Choroid plexus epithelial cell (primary cell): ENCODE measurements at regions not wholly inside any gene's neighbourhood (a gene's known extent, or its start where the extent isn't known, plus 50 kb on each side); places are given as distances from the start of the nearest gene placed in this dataset.

Experiments used
- DNase-seq: peaks from one replicate; pipeline ENCODE4 v3.0.0-alpha.2; 2010; ENCODE audit warnings: low read depth
- H3K4me3 ChIP-seq: 2 replicates; pipeline ENCODE4 v1.5.1; 2011; ENCODE audit warnings: low read depth, mild to moderate bottlenecking, control low read depth, low read length, moderate library complexity
- CTCF ChIP-seq: conservative IDR thresholded peaks from 2 replicates; pipeline ENCODE4 v1.5.1; 2011; ENCODE audit warnings: low read depth, mild to moderate bottlenecking, control low read depth, inconsistent platforms, low read length, moderate library complexity

- no peak for TF ChIP-seq CTCF
- DNase-seq: no peak
- H3K4me3 ChIP-seq: no peak overlapping the region
Measured at GRCh38 chr15:70195171-70195570, 97.5 kb upstream of the TLE3 start.

DNA sequence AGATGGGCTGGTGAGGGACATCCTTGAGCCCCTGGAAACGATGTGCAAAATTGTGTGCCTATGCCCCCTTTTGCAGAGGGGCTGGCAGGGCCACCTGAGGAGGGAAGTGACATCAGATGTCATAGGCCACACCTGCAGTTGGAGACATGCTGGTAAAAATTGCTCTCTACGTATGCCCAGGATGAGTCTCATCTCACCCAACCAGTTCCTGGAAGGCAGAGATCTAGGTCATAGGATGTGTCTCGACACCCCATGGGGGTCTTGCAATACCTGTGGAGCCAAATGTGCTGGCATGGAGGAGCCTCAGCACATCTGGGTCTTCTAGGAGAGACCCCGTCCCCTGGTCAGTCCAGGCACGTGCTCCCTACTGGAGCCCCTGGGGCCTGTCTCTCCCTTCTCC lies 96.5 kb upstream of the TLE3 start:
- TF ChIP-seq CTCF: no peak
- no peak overlapping the region for H3K4me3 ChIP-seq
- no peak for DNase-seq

GRCh38 chr15:70193734-70194133 lies 96.0 kb upstream of the TLE3 start:
- no peak overlapping the region for H3K4me3 ChIP-seq
- DNase-seq: no peak
- no peak for TF ChIP-seq CTCF

DNA sequence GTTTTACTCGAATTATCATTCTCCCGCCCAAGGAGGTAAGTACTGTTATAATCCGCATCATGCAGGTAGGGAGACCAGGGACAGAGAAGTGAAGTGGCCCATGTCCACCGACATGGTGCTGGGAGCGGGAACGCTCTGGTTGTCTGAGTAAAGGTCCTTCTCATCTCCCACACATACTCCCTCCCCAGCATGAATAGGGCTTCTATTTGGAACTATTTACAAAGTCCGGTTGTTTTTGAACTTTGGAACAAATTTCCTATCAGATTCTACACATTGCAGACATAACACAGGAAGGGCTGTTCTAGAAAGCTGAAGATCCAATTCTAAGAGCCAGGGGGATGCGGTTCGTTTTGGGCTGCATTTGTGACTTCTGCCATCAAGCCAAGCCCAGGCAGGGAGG lies 94.8 kb upstream of the TLE3 start:
- no peak for TF ChIP-seq CTCF

DNA sequence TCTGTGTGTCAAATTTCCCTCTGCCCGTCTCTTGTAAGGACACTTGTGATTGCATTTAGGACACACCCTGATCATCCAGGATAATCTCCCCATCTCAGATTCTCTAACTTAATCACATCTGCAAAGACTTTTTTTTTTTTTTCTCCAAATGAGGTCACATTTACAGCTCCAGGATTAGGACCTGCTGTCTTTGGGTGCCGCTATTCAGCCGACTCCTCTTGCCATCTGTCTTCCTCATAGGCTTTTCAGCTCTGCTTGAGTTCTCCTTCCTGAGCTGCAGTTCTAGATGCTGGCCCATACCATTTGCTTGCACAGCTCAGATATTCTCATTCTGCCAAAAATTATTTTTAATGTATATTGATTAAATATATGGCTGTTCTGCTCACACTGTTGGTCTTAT lies 94.3 kb upstream of the TLE3 start:
- DNase-seq: no peak
- no peak overlapping the region for H3K4me3 ChIP-seq
- TF ChIP-seq CTCF: no peak

More for the DNA sequence above, 94.8 kb upstream of the TLE3 start:
- DNase-seq: no peak
- H3K4me3 ChIP-seq: no peak overlapping the region

GRCh38 chr15:70190965-70191364 lies 93.2 kb upstream of the TLE3 start:
- TF ChIP-seq CTCF: no peak

GRCh38 chr15:70189826-70190695 lies 92.3 kb upstream of the TLE3 start:
- TF ChIP-seq CTCF: no peak
- no peak overlapping the region for H3K4me3 ChIP-seq
- no peak for DNase-seq

More at GRCh38 chr15:70190965-70191364, 93.2 kb upstream of the TLE3 start:
- DNase-seq: no peak
- H3K4me3 ChIP-seq: no peak overlapping the region
